HEK293 (cell line): ENCODE measurements at regions not wholly inside any gene's neighbourhood (a gene's known extent, or its start where the extent isn't known, plus 50 kb on each side); places are given as distances from the start of the nearest gene placed in this dataset.

ENCODE experiments used
- CTCF ChIA-PET: fragments of 350-600 bp; formaldehyde crosslinking; extraction: SDS; loops from one replicate; lab custom pipeline; 2021; ENCODE audit warnings: antibody characterized with exemption; lab: Yijun Ruan, JAX
- POLR2A ChIA-PET: fragments of 300-600 bp; formaldehyde crosslinking; extraction: SDS; loops from one replicate; lab custom pipeline; 2020; ENCODE audit warnings: antibody characterized with exemption, inconsistent platforms; lab: Yijun Ruan, JAX
- H3K27ac ChIP-seq: fragments of 200-500 bp; sonication (Bioruptor generic); 2 replicates; pipeline ENCODE4 v1.5.1; 2014; ENCODE audit warnings: low read depth, low read length, control low read depth, inconsistent platforms; ENCODE audit errors: extremely low read depth
- H3K36me3 ChIP-seq, 2 experiments: fragments of 200-500 bp in 1 of 2; sonication (Bioruptor generic) in 1 of 2; 1 replicate in 1 of 2; 2 replicates in 1 of 2; pipeline ENCODE4 v1.5.1; 2014 to 2017; ENCODE audit warnings: inconsistent platforms in 2 of 2, low read length in 2 of 2; ENCODE audit not compliant: control insufficient read depth in 2 of 2, insufficient read depth in 1 of 2
- H3K4me1 ChIP-seq: fragments of 200-500 bp; sonication (Bioruptor generic); 2 replicates; pipeline ENCODE4 v1.5.1; 2014; ENCODE audit warnings: mild to moderate bottlenecking, low read length, inconsistent platforms; ENCODE audit not compliant: control insufficient read depth, insufficient read depth
- H3K4me3 ChIP-seq: 2 replicates; pipeline ENCODE4 v1.5.1; 2011; ENCODE audit warnings: low read depth, mild to moderate bottlenecking, control low read depth, low read length, moderate library complexity
- H3K9me3 ChIP-seq: fragments of 200-500 bp; sonication (Bioruptor generic); 2 replicates; pipeline ENCODE4 v1.5.1; 2014; ENCODE audit warnings: low read depth, low read length, inconsistent platforms; ENCODE audit not compliant: control insufficient read depth, insufficient read depth
- GLIS1 ChIP-seq: fragments of 450-650 bp; formaldehyde crosslinking; IDR thresholded peaks from 2 replicates; pipeline ENCODE4 v1.5.1; 2016; ENCODE audit warnings: missing biosample characterization, missing genetic modification characterization
- KLF1 ChIP-seq: fragments of 450-650 bp; formaldehyde crosslinking; IDR thresholded peaks from 2 replicates; pipeline ENCODE4 v1.5.1; 2016; ENCODE audit warnings: missing biosample characterization, missing genetic modification characterization
- PATZ1 ChIP-seq: fragments of 450-650 bp; formaldehyde crosslinking; IDR thresholded peaks from 2 replicates; pipeline ENCODE4 v1.5.1; 2016; ENCODE audit warnings: missing biosample characterization, missing genetic modification characterization
- SP7 ChIP-seq: fragments of 450-650 bp; formaldehyde crosslinking; IDR thresholded peaks from 2 replicates; pipeline ENCODE4 v1.5.1; 2016; ENCODE audit warnings: missing biosample characterization, missing genetic modification characterization
- ZEB2 ChIP-seq: fragments of 450-650 bp; formaldehyde crosslinking; IDR thresholded peaks from 2 replicates; pipeline ENCODE4 v1.5.1; 2016; ENCODE audit warnings: missing biosample characterization, missing genetic modification characterization
- ZFHX2 ChIP-seq: fragments of 450-650 bp; formaldehyde crosslinking; conservative IDR thresholded peaks from 2 replicates; pipeline ENCODE4 v1.5.1; 2016; ENCODE audit warnings: missing biosample characterization, missing genetic modification characterization
- ZFP37 ChIP-seq: fragments of 450-650 bp; formaldehyde crosslinking; IDR thresholded peaks from 2 replicates; pipeline ENCODE4 v1.5.1; 2016; ENCODE audit warnings: missing biosample characterization, missing genetic modification characterization
- ZNF214 ChIP-seq: fragments of 450-650 bp; formaldehyde crosslinking; IDR thresholded peaks from 2 replicates; pipeline ENCODE4 v1.5.1; 2017; ENCODE audit warnings: missing biosample characterization, mild to moderate bottlenecking, missing genetic modification characterization, borderline replicate concordance
- ZNF221 ChIP-seq: fragments of 450-650 bp; formaldehyde crosslinking; IDR thresholded peaks from 2 replicates; pipeline ENCODE4 v1.5.1; 2017; ENCODE audit warnings: missing biosample characterization, missing genetic modification characterization, borderline replicate concordance
- ZNF292 ChIP-seq: fragments of 450-650 bp; formaldehyde crosslinking; IDR thresholded peaks from 2 replicates; pipeline ENCODE4 v1.5.1; 2016; ENCODE audit warnings: low read depth, missing biosample characterization, missing genetic modification characterization, borderline replicate concordance
- ZNF548 ChIP-seq: fragments of 450-650 bp; formaldehyde crosslinking; IDR thresholded peaks from 2 replicates; pipeline ENCODE4 v1.5.1; 2016; ENCODE audit warnings: missing biosample characterization, missing genetic modification characterization
- ZNF560 ChIP-seq: fragments of 450-650 bp; formaldehyde crosslinking; IDR thresholded peaks from 2 replicates; pipeline ENCODE4 v1.5.1; 2017; ENCODE audit warnings: missing biosample characterization, missing genetic modification characterization, borderline replicate concordance
- ZNF561 ChIP-seq: fragments of 450-650 bp; IDR thresholded peaks from 2 replicates; pipeline ENCODE4 v1.5.1; 2018; ENCODE audit warnings: missing biosample characterization, missing genetic modification characterization, borderline replicate concordance
- ZNF600 ChIP-seq: fragments of 450-650 bp; formaldehyde crosslinking; IDR thresholded peaks from 2 replicates; pipeline ENCODE4 v1.5.1; 2016; ENCODE audit warnings: missing biosample characterization, missing genetic modification characterization
- ZNF629 ChIP-seq: fragments of 450-650 bp; formaldehyde crosslinking; IDR thresholded peaks from 2 replicates; pipeline ENCODE4 v1.5.1; 2017; ENCODE audit warnings: missing biosample characterization, missing genetic modification characterization
- ZNF639 ChIP-seq: fragments of 450-650 bp; formaldehyde crosslinking; IDR thresholded peaks from 2 replicates; pipeline ENCODE4 v1.5.1; 2016; ENCODE audit warnings: missing biosample characterization, missing genetic modification characterization
- ZNF658 ChIP-seq: fragments of 450-650 bp; formaldehyde crosslinking; IDR thresholded peaks from 2 replicates; pipeline ENCODE4; 2016; ENCODE audit warnings: missing biosample characterization, missing genetic modification characterization
- ZNF660 ChIP-seq: fragments of 450-650 bp; IDR thresholded peaks from 2 replicates; pipeline ENCODE4 v1.5.1; 2018; ENCODE audit warnings: missing biosample characterization, mild to moderate bottlenecking, missing genetic modification characterization
- ZNF707 ChIP-seq: fragments of 450-650 bp; formaldehyde crosslinking; IDR thresholded peaks from 2 replicates; pipeline ENCODE4 v1.5.1; 2016; ENCODE audit warnings: missing biosample characterization, missing genetic modification characterization
- ZNF837 ChIP-seq: fragments of 450-650 bp; formaldehyde crosslinking; IDR thresholded peaks from 2 replicates; pipeline ENCODE4 v1.5.1; 2016; ENCODE audit warnings: missing biosample characterization, missing genetic modification characterization

GRCh38 chr17:79424471-79425185 lies 186.2 kb downstream of the RBFOX3 start:
- no peaks in the 10 kb centered on the region for H3K36me3 ChIP-seq
- CTCF ChIA-PET: interaction anchor here (1.0 kb wide), 1 partner anchor 188 kb away, joined by 4 read pairs; no protein-coding TSS in a partner anchor
- POLR2A ChIA-PET: no interaction called here

GRCh38 chr17:79423811-79424465 lies 186.9 kb downstream of the RBFOX3 start:
- no peaks in the 10 kb centered on the region for H3K9me3 ChIP-seq
- H3K27ac ChIP-seq: no peak overlapping the region
- H3K36me3 ChIP-seq: no peaks in the 10 kb centered on the region
- H3K4me1 ChIP-seq: no peaks in the 10 kb centered on the region
- ChIA-PET POLR2A (no interaction called here), CTCF (interaction anchor here (0.6 kb wide), 1 partner anchor 134 kb away, joined by 3 read pairs; no protein-coding TSS in a partner anchor)
- no peak for TF ChIP-seq ZFP37 (tag by site-specific recombination)
- no peak for TF ChIP-seq ZNF548 (tag by site-specific recombination)
- no peak overlapping the region for H3K4me3 ChIP-seq

More at GRCh38 chr17:79424471-79425185, 186.2 kb downstream of the RBFOX3 start:
- TF ChIP-seq ZNF639 (tag by site-specific recombination): no peak
- no peak for TF ChIP-seq ZNF221
- TF ChIP-seq KLF1: peak; percentile 88
- Histone ChIP-seq H3K9me3 (no peaks in the 10 kb centered on the region), H3K4me3 (no peak overlapping the region), H3K4me1 (no peaks in the 10 kb centered on the region), H3K27ac (no peak overlapping the region)

GRCh38 chr17:79422236-79422635 lies 188.6 kb downstream of the RBFOX3 start:
- Histone ChIP-seq H3K9me3 (no peaks in the 10 kb centered on the region), H3K36me3 (no peaks in the 10 kb centered on the region), H3K4me3 (no peak overlapping the region), H3K4me1 (no peaks in the 10 kb centered on the region), H3K27ac (no peak overlapping the region)
- TF ChIP-seq ZNF837: no peak
- TF ChIP-seq ZNF560: no peak
- TF ChIP-seq PATZ1: 0 out of 2 replicates have a peak, but pooled peaks have one; percentile 31
- POLR2A ChIA-PET: no interaction called here
- CTCF ChIA-PET: no interaction called here

GRCh38 chr17:79420318-79421243 lies 190.3 kb downstream of the RBFOX3 start:
- Histone ChIP-seq H3K36me3 (no peaks in the 10 kb centered on the region), H3K4me3 (no peak overlapping the region), H3K27ac (no peak overlapping the region), H3K9me3 (no peaks in the 10 kb centered on the region), H3K4me1 (no peaks in the 10 kb centered on the region)
- ChIA-PET CTCF (no interaction called here), POLR2A (no interaction called here)
- TF ChIP-seq ZNF660 (tag by site-specific recombination) (no peak), PATZ1 (peak; percentile 63; the same call in 1 of the 2 replicates), ZNF658 (tag by site-specific recombination) (no peak), ZNF214 (tag by site-specific recombination) (no peak), ZFHX2 (tag by site-specific recombination) (peak; percentile 87), ZNF707 (tag by site-specific recombination) (no peak), ZNF292 (tag by site-specific recombination) (no peak), ZEB2 (tag by site-specific recombination) (0 out of 2 replicates have a peak, but pooled peaks have one; percentile 54), SP7 (tag by site-specific recombination) (peak; percentile 37; the same call in 1 of the 2 replicates), ZNF600 (tag by site-specific recombination) (0 out of 2 replicates have a peak, but pooled peaks have one; percentile 39), ZNF561 (no peak), GLIS1 (tag by site-specific recombination) (peak; percentile 89), ZNF629 (tag by site-specific recombination) (peak; percentile 43; the same call in 1 of the 2 replicates)
